SK-N-SH (cell line): ENCODE measurements at regions not wholly inside any gene's neighbourhood (a gene's known extent, or its start where the extent isn't known, plus 50 kb on each side); places are given as distances from the start of the nearest gene placed in this dataset.
A peak's percentile ranks its signal among the peaks of the same experiment; 100 is the strongest.

Source experiments
- CTCF ChIA-PET: fragments of 300-600, 350-600 bp; formaldehyde crosslinking; extraction: SDS; loops from one replicate; lab custom pipeline; 2021; lab: Yijun Ruan, JAX
- POLR2A ChIA-PET: fragments of 350-600 bp; sonication (Branson Sonifier 250); formaldehyde crosslinking; extraction: SDS; loops from one replicate; lab custom pipeline; 2020; ENCODE audit warnings: antibody characterized with exemption, inconsistent platforms; lab: Yijun Ruan, JAX
- DNase-seq: peaks from one replicate; pipeline ENCODE4 v3.0.0; 2012
- H2AFZ ChIP-seq: fragments of 200-600 bp; sonication (generic); 2 replicates; pipeline ENCODE4 v1.8.1; 2016; ENCODE audit warnings: antibody characterized with exemption, mild to moderate bottlenecking, low read depth
- H3F3A ChIP-seq: fragments of 200-600 bp; sonication (generic); replicated peaks from 2 replicates; pipeline ENCODE3; 2016; ENCODE audit warnings: antibody characterized with exemption, mild to moderate bottlenecking; ENCODE audit not compliant: insufficient read depth
- H3K27ac ChIP-seq, 2 experiments: fragments of 200-500 bp in 1 of 2; fragments of 200-600 bp in 1 of 2; sonication (Bioruptor generic) in 1 of 2; sonication (generic), shearing (Covaris generic) in 1 of 2; 2 replicates each; pipeline versions ENCODE4 v1.5.1 to v1.6.1; 2014 to 2016; ENCODE audit warnings: low read depth in 2 of 2, inconsistent platforms in 1 of 2, low read length in 1 of 2, mild to moderate bottlenecking in 1 of 2, mixed read lengths in 1 of 2
- H3K27me3 ChIP-seq: fragments of 200-600 bp; sonication (generic), shearing (Covaris generic); 2 replicates; pipeline ENCODE4 v1.6.1; 2016; ENCODE audit warnings: mixed run types; ENCODE audit not compliant: insufficient read depth
- H3K36me3 ChIP-seq, 2 experiments: fragments of 200-500 bp in 1 of 2; fragments of 200-600 bp in 1 of 2; sonication (Bioruptor generic) in 1 of 2; sonication (generic) in 1 of 2; replicated peaks in 1 of 2; 2 replicates each; pipeline versions ENCODE3 to v1.5.1; 2014 to 2016; ENCODE audit warnings: low read length in 1 of 2, mild to moderate bottlenecking in 1 of 2; ENCODE audit not compliant: insufficient read depth in 2 of 2, control insufficient read depth in 1 of 2
- H3K4me1 ChIP-seq, 2 experiments: fragments of 200-500 bp in 1 of 2; fragments of 200-600 bp in 1 of 2; sonication (Bioruptor generic) in 1 of 2; sonication (generic), shearing (Covaris generic) in 1 of 2; 2 replicates each; pipeline versions ENCODE4 v1.5.1 to v1.6.1; 2014 to 2016; ENCODE audit warnings: low read depth in 1 of 2, low read length in 1 of 2, mixed run types in 1 of 2; ENCODE audit not compliant: insufficient read depth in 2 of 2, control insufficient read depth in 1 of 2
- H3K4me2 ChIP-seq: fragments of 200-600 bp; sonication (generic), shearing (Covaris generic); 2 replicates; pipeline ENCODE4 v1.6.1; 2017; ENCODE audit warnings: mixed run types
- H3K4me3 ChIP-seq, 2 experiments: fragments of 200-500 bp in 1 of 2; fragments of 200-600 bp in 1 of 2; sonication (Bioruptor generic) in 1 of 2; sonication (generic), shearing (Covaris generic) in 1 of 2; 2 replicates each; pipeline versions ENCODE4 v1.5.1 to v1.8.1; 2014 to 2016; ENCODE audit warnings: low read depth in 2 of 2, inconsistent platforms in 1 of 2, low read length in 1 of 2, mild to moderate bottlenecking in 1 of 2, mixed read lengths in 1 of 2, moderate library complexity in 1 of 2
- H3K79me2 ChIP-seq: fragments of 200-600 bp; sonication (generic); 2 replicates; pipeline ENCODE4 v1.8.1; 2017; ENCODE audit warnings: mild to moderate bottlenecking; ENCODE audit not compliant: insufficient read depth
- H3K9ac ChIP-seq: fragments of 200-600 bp; sonication (generic); 2 replicates; pipeline ENCODE4 v1.6.1; 2017; ENCODE audit warnings: mixed run types
- H3K9me2 ChIP-seq: fragments of 200-600 bp; sonication (generic); 2 replicates; pipeline ENCODE4 v1.6.1; 2017; ENCODE audit warnings: mixed run types
- H3K9me3 ChIP-seq: fragments of 200-600 bp; sonication (generic); 2 replicates; pipeline ENCODE4 v1.6.1; 2017; ENCODE audit warnings: mixed run types, mild to moderate bottlenecking, moderate library complexity
- H4K20me1 ChIP-seq: fragments of 200-600 bp; sonication (generic); 2 replicates; pipeline ENCODE4 v1.6.1; 2017; ENCODE audit warnings: mild to moderate bottlenecking, mixed run types; ENCODE audit not compliant: insufficient read depth
- EZH2phosphoT487 ChIP-seq: fragments of 200-600 bp; sonication (generic); IDR thresholded peaks from 2 replicates; pipeline ENCODE4 v1.6.1; 2017; ENCODE audit warnings: low read depth, mixed run types, mild to moderate bottlenecking, antibody characterized with exemption, moderate library complexity, borderline replicate concordance
- FOSL2 ChIP-seq: IDR thresholded peaks from 2 replicates; pipeline ENCODE4 v1.4.0; 2012; ENCODE audit warnings: low read depth, mild to moderate bottlenecking, moderate library complexity, borderline replicate concordance
- GATA2 ChIP-seq: sonication (generic); formaldehyde crosslinking; IDR thresholded peaks from 2 replicates; pipeline ENCODE4 v1.5.0; 2020; ENCODE audit warnings: mild to moderate bottlenecking, missing genetic modification reagents
- IRF3 ChIP-seq: fragments of 150-350 bp; IDR thresholded peaks from 2 replicates; pipeline ENCODE4 v1.6.1; 2016; ENCODE audit warnings: mild to moderate bottlenecking, low read depth, low read length
- JUND ChIP-seq: IDR thresholded peaks from 2 replicates; pipeline ENCODE4 v1.4.0; 2012
- POLR2AphosphoS5 ChIP-seq: IDR thresholded peaks from 2 replicates; pipeline ENCODE4 v1.6.1; 2012; ENCODE audit warnings: low read depth, low read length
- RAD21 ChIP-seq: IDR thresholded peaks from 2 replicates; pipeline ENCODE4 v1.6.1; 2012; ENCODE audit warnings: mild to moderate bottlenecking, low read length
- REST ChIP-seq: IDR thresholded peaks from 2 replicates; pipeline ENCODE4 v1.6.1; 2012; ENCODE audit warnings: mild to moderate bottlenecking, low read depth, low read length, moderate library complexity
- TCF12 ChIP-seq: IDR thresholded peaks from 2 replicates; pipeline ENCODE4 v1.4.0; 2012
- TEAD4 ChIP-seq: IDR thresholded peaks from 2 replicates; pipeline ENCODE4 v1.4.0; 2012; ENCODE audit warnings: mild to moderate bottlenecking, borderline replicate concordance; ENCODE audit not compliant: insufficient read depth
- WGBS: methylation state at CpG from one replicate; pipeline ENCODE4 v1.1.6; 2017; ENCODE audit warnings: low lambda C conversion rate; 5-methylcytosine and 5-hydroxymethylcytosine counted together
- TF ChIP-seq, protein P1 (sequence below): IDR thresholded peaks from 2 replicates; pipeline ENCODE4 v1.4.0; 2012; ENCODE audit warnings: low read depth
- TF ChIP-seq, protein P2 (sequence below): fragments of 150-350 bp; IDR thresholded peaks from 2 replicates; pipeline ENCODE4 v1.6.1; 2017; ENCODE audit warnings: antibody characterized with exemption, low read length, low read depth, borderline replicate concordance

GRCh38 chr2:176709991-176710390 is 440.7 kb downstream of the MTX2 start:
- Histone ChIP-seq H3K9me3 (no peaks in the 10 kb centered on the region), H2AFZ (no peak overlapping the region), H3K36me3 (no peaks in the 10 kb centered on the region), H3K4me1 (peaks cover 15 to 22% of the 10 kb centered on the region in 2 experiments; a peak in 3 of 4 replicates), H3K9ac (no peak overlapping the region), H3K79me2 (no peaks in the 10 kb centered on the region), H3K9me2 (no peaks in the 10 kb centered on the region), H3K4me3 (no peak overlapping the region), H3K4me2 (no peak overlapping the region), H3F3A (no peaks in the 10 kb centered on the region), H3K27ac (no peak overlapping the region), H4K20me1 (no peaks in the 10 kb centered on the region), H3K27me3 (no peaks in the 10 kb centered on the region)
- no peak for TF ChIP-seq RAD21
- no peak for TF ChIP-seq TCF12
- no peak for TF ChIP-seq FOSL2
- no peak for TF ChIP-seq REST
- TF ChIP-seq TEAD4: no peak
- TF ChIP-seq, protein P1, sequence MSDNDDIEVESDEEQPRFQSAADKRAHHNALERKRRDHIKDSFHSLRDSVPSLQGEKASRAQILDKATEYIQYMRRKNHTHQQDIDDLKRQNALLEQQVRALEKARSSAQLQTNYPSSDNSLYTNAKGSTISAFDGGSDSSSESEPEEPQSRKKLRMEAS: no peak
- no peak for TF ChIP-seq IRF3
- TF ChIP-seq, protein P2, sequence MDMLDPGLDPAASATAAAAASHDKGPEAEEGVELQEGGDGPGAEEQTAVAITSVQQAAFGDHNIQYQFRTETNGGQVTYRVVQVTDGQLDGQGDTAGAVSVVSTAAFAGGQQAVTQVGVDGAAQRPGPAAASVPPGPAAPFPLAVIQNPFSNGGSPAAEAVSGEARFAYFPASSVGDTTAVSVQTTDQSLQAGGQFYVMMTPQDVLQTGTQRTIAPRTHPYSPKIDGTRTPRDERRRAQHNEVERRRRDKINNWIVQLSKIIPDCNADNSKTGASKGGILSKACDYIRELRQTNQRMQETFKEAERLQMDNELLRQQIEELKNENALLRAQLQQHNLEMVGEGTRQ: no peak
- no peak for TF ChIP-seq JUND
- TF ChIP-seq POLR2AphosphoS5: no peak
- WGBS: 88% methylated on average over 2 of the region's 2 CpGs
- CTCF ChIA-PET: interaction anchor here (0.6 to 3.6 kb wide), 4 partner anchors 27 to 1555 kb away, joined by 3 to 18 read pairs (median 3); no protein-coding TSS in a partner anchor
- no peak for DNase-seq
- POLR2A ChIA-PET: no interaction called here

DNA sequence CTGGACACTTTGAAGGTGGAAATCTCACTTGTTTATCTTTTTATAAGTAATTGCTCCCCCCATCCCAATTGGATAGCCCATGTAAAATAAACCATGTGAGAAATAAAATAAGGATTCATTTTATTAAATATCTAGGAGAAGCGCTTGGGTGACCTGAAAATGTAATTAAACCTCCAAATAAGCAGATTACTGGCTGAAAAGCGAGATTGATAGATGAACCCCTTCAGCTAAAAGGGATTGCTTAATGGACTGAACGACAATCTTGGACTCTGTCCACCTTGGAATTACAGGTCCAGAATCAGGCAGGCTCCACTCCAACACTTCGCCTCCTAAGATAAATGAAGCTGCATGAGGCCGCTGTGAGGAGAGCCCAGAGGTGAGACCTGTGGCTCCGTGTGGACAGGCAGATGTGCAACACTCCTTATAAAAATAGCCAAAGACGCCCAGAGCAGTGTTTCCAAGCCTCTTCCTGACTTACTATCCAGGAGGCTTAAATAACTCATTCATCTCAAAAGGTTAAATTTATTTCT is 441.5 kb downstream of the MTX2 start:
- CTCF ChIA-PET: interaction anchor here (0.7 to 3.6 kb wide), 4 partner anchors 28 to 438 kb away, joined by 3 to 18 read pairs (median 3); no protein-coding TSS in a partner anchor
- H3K9me3 ChIP-seq: no peaks in the 10 kb centered on the region
- no peaks in the 10 kb centered on the region for H3K79me2 ChIP-seq

More for the DNA sequence above, 441.5 kb downstream of the MTX2 start:
- Histone ChIP-seq H3K4me3 (no peak overlapping the region), H3K4me1 (peaks cover 13 to 15% of the 10 kb centered on the region in 2 experiments; a peak in 3 of 4 replicates), H3K27ac (peak overlapping the region in 1 of 2 experiments; percentile 11; a peak in 2 of 4 replicates), H3K4me2 (no peak overlapping the region), H2AFZ (no peak overlapping the region), H3K36me3 (no peaks in the 10 kb centered on the region), H3K27me3 (no peaks in the 10 kb centered on the region), H3K9me2 (no peaks in the 10 kb centered on the region), H3K9ac (no peak overlapping the region), H3F3A (no peaks in the 10 kb centered on the region), H4K20me1 (no peaks in the 10 kb centered on the region)
- peak; percentile 4 for DNase-seq
- POLR2A ChIA-PET: interaction anchor here (0.7 kb wide), 1 partner anchor 699 kb away, joined by 4 read pairs; no protein-coding TSS in a partner anchor
- TF ChIP-seq GATA2 (peak; percentile 36; the same call in 1 of the 2 replicates), EZH2phosphoT487 (no peak)
- WGBS: 38% methylated on average over 5 of the region's 7 CpGs
